ENCODE measurements at regions not wholly inside any gene's neighbourhood (a gene's known extent, or its start where the extent isn't known, plus 50 kb on each side); places are given as distances from the start of the nearest gene placed in this dataset.

- no peak for ATAC-seq
- BruUV-seq (replicated peaks), result no TSS peak
- POLR2A ChIA-PET, result no interaction called here
Measured at GRCh38 chr20:7232796-7233195, 465.3 kb downstream of the BMP2 start.

GRCh38 chr20:7237251-7237650 lies 469.8 kb downstream of the BMP2 start:
- ChIA-PET POLR2A (no interaction called here), CTCF (no interaction called here)
- no peaks in the 10 kb centered on the region for H3K4me1 ChIP-seq (ENCODE audit: control insufficient read depth, insufficient read depth, low read length)
- intact Hi-C loops (cut with micrococcal nuclease; ENCODE audit: unreplicated experiment), result no loop called here
- BruUV-seq (replicated peaks), result no TSS peak
- H3K27ac ChIP-seq (ENCODE audit: low read length), result no peak overlapping the region
- H3K9me3 ChIP-seq (ENCODE audit: control insufficient read depth, insufficient read depth, low read depth, low read length), result no peaks in the 10 kb centered on the region
- no peak for TF ChIP-seq POLR2AphosphoS5 (IDR thresholded peaks at IDR 0.05; ENCODE audit: low read depth, low read length)
- TF ChIP-seq CTCF (IDR thresholded peaks at IDR 0.05), result no peak
- no peak for TF ChIP-seq TCF7L2 (IDR thresholded peaks at IDR 0.05; ENCODE audit: low read depth, low read length)
- TF ChIP-seq REST (IDR thresholded peaks at IDR 0.05; ENCODE audit: insufficient read depth in 1 of 2, low read depth in 2 of 2, low read length in 1 of 2), result no peak
- no peak for TF ChIP-seq SIN3A (IDR thresholded peaks at IDR 0.05; ENCODE audit: borderline replicate concordance, insufficient read depth, low read depth, low read length)
- H3K4me3 ChIP-seq (ENCODE audit: low read depth in 2 of 2, low read length in 2 of 2), result no peak overlapping the region
- no peaks in the 10 kb centered on the region for H3K27me3 ChIP-seq (ENCODE audit: control insufficient read depth, insufficient read depth, low read length)
- no peak for ATAC-seq
- DNase-seq (ENCODE audit: low read depth, low spot score), result no peak
- in situ Hi-C loops (cut with HindIII; ENCODE audit: low pct_unique_long_range_greater_than_20kb, low sequenced_read_pairs), result no loop called here
- H3K36me3 ChIP-seq (ENCODE audit: control insufficient read depth, insufficient read depth, low read length), result no peaks in the 10 kb centered on the region

More at GRCh38 chr20:7232796-7233195, 465.3 kb downstream of the BMP2 start:
- Histone ChIP-seq H3K9me3 (ENCODE audit: control insufficient read depth, insufficient read depth, low read depth, low read length) (no peaks in the 10 kb centered on the region), H3K27ac (ENCODE audit: low read length) (no peak overlapping the region), H3K36me3 (ENCODE audit: control insufficient read depth, insufficient read depth, low read length) (no peaks in the 10 kb centered on the region), H3K27me3 (ENCODE audit: control insufficient read depth, insufficient read depth, low read length) (no peaks in the 10 kb centered on the region), H3K4me1 (ENCODE audit: control insufficient read depth, insufficient read depth, low read length) (no peaks in the 10 kb centered on the region), H3K4me3 (ENCODE audit: low read depth in 2 of 2, low read length in 2 of 2) (no peak overlapping the region)
- in situ Hi-C loops (cut with HindIII; ENCODE audit: low pct_unique_long_range_greater_than_20kb, low sequenced_read_pairs) (no loop called here), intact Hi-C loops (cut with micrococcal nuclease; ENCODE audit: unreplicated experiment) (no loop called here)
- no peak for TF ChIP-seq POLR2AphosphoS5 (IDR thresholded peaks at IDR 0.05; ENCODE audit: low read depth, low read length)
- CTCF ChIA-PET, result no interaction called here
- DNase-seq (ENCODE audit: low read depth, low spot score), result no peak

- ATAC-seq, result no peak
- in situ Hi-C loops (cut with HindIII; ENCODE audit: low pct_unique_long_range_greater_than_20kb, low sequenced_read_pairs) (no loop called here), intact Hi-C loops (cut with micrococcal nuclease; ENCODE audit: unreplicated experiment) (no loop called here)
- POLR2A ChIA-PET, result no interaction called here
- Histone ChIP-seq H3K27ac (ENCODE audit: low read length) (no peak overlapping the region), H3K4me3 (ENCODE audit: low read depth in 2 of 2, low read length in 2 of 2) (no peak overlapping the region), H3K27me3 (ENCODE audit: control insufficient read depth, insufficient read depth, low read length) (no peaks in the 10 kb centered on the region), H3K4me1 (ENCODE audit: control insufficient read depth, insufficient read depth, low read length) (no peaks in the 10 kb centered on the region), H3K9me3 (ENCODE audit: control insufficient read depth, insufficient read depth, low read depth, low read length) (no peaks in the 10 kb centered on the region), H3K36me3 (ENCODE audit: control insufficient read depth, insufficient read depth, low read length) (no peaks in the 10 kb centered on the region)
- no peak for DNase-seq (ENCODE audit: low read depth, low spot score)
- TF ChIP-seq SIN3A (IDR thresholded peaks at IDR 0.05; ENCODE audit: borderline replicate concordance, insufficient read depth, low read depth, low read length) (no peak), CTCF (IDR thresholded peaks at IDR 0.05) (no peak), POLR2AphosphoS5 (IDR thresholded peaks at IDR 0.05; ENCODE audit: low read depth, low read length) (no peak), REST (IDR thresholded peaks at IDR 0.05; ENCODE audit: insufficient read depth in 1 of 2, low read depth in 2 of 2, low read length in 1 of 2) (no peak), TCF7L2 (IDR thresholded peaks at IDR 0.05; ENCODE audit: low read depth, low read length) (no peak)
- CTCF ChIA-PET, result no interaction called here
- no TSS peak for BruUV-seq (replicated peaks)
Measured at GRCh38 chr20:7240490-7240889, 473.0 kb downstream of the BMP2 start.

Measured in Panc1 (cell line).